Esophagus muscularis mucosa (tissue), 4 donors: ENCODE measurements at regions not wholly inside any gene's neighbourhood (a gene's known extent, or its start where the extent isn't known, plus 50 kb on each side); places are given as distances from the start of the nearest gene placed in this dataset.

Source experiments
- DNase-seq: peaks from one replicate; pipeline ENCODE4 v3.0.0-alpha.2; 2017; ENCODE audit errors: extremely low spot score
- H3K27ac ChIP-seq, 4 donors: fragments of 200-600 bp; sonication (generic); replicated peaks in 1 of 4; 1 replicate in 3 of 4; 2 replicates in 1 of 4; pipeline ENCODE4 v1.5.1; 2016 to 2019; ENCODE audit warnings: mild to moderate bottlenecking in 1 of 4
- H3K27me3 ChIP-seq, 4 donors: fragments of 200-600 bp; sonication (generic); one replicate each; pipeline versions ENCODE4 v1.5.1 to v1.6.0; 2016 to 2019
- H3K36me3 ChIP-seq, 4 donors: fragments of 200-600 bp; sonication (generic); one replicate each; pipeline ENCODE4 v1.5.1; 2016 to 2019
- H3K4me1 ChIP-seq, 4 donors: fragments of 200-600 bp; sonication (generic); one replicate each; pipeline ENCODE4 v1.5.1; 2016 to 2019
- H3K4me3 ChIP-seq, 4 donors: fragments of 200-600 bp; sonication (generic); 1 replicate in 2 of 4; 2 replicates in 2 of 4; pipeline ENCODE4 v1.5.1; 2016 to 2019; ENCODE audit warnings: mild to moderate bottlenecking in 4 of 4, moderate library complexity in 1 of 4
- H3K9me3 ChIP-seq, 4 donors: fragments of 200-600 bp; sonication (generic); 1 replicate in 3 of 4; 2 replicates in 1 of 4; pipeline ENCODE4 v1.5.1; 2016 to 2019
- EP300 ChIP-seq: sonication (generic); formaldehyde crosslinking; IDR thresholded peaks from one replicate; pipeline ENCODE4 v1.6.1; 2017; ENCODE audit warnings: antibody characterized with exemption
- POLR2A ChIP-seq: fragments of 450-650 bp; IDR thresholded peaks from one replicate; pipeline ENCODE4 v1.6.1; 2017; ENCODE audit warnings: antibody characterized with exemption, moderate library complexity, mild to moderate bottlenecking, low read depth
- POLR2AphosphoS5 ChIP-seq, 2 donors: sonication (generic); formaldehyde crosslinking; IDR thresholded peaks; one replicate each; pipeline ENCODE4 v1.6.1; 2017; ENCODE audit warnings: antibody characterized with exemption in 2 of 2
- whole genome bisulfite sequencing: methylation state at CpG from one replicate; pipeline ENCODE4 v1.1.5; 2018; 5-methylcytosine and 5-hydroxymethylcytosine counted together
- intact Hi-C: fragments of 100-400 bp; cut with DNase I; formaldehyde crosslinking; loops from one replicate; pipeline ENCODE4 v1.15.1; 2023
- TF ChIP-seq, protein P1 (sequence below), 3 experiments: fragments of 200-600 bp in 2 of 3; fragments of 450-650 bp in 1 of 3; sonication (generic) in 2 of 3; IDR thresholded peaks; one replicate each; pipeline ENCODE4 v1.5.1; 2017 to 2019; ENCODE audit warnings: antibody characterized with exemption in 3 of 3, mild to moderate bottlenecking in 2 of 3, moderate library complexity in 1 of 3

- intact Hi-C loops = no loop called here
- peaks cover 0 to 29% (median 0%) of the 10 kb centered on the region in 4 donors for H3K27me3 ChIP-seq
- WGBS = 77% methylated on average over 2 of the region's 2 CpGs
These were observed 76.5 kb downstream of the DHCR7 start for GRCh38 chr11:71371674-71372069.

DNA sequence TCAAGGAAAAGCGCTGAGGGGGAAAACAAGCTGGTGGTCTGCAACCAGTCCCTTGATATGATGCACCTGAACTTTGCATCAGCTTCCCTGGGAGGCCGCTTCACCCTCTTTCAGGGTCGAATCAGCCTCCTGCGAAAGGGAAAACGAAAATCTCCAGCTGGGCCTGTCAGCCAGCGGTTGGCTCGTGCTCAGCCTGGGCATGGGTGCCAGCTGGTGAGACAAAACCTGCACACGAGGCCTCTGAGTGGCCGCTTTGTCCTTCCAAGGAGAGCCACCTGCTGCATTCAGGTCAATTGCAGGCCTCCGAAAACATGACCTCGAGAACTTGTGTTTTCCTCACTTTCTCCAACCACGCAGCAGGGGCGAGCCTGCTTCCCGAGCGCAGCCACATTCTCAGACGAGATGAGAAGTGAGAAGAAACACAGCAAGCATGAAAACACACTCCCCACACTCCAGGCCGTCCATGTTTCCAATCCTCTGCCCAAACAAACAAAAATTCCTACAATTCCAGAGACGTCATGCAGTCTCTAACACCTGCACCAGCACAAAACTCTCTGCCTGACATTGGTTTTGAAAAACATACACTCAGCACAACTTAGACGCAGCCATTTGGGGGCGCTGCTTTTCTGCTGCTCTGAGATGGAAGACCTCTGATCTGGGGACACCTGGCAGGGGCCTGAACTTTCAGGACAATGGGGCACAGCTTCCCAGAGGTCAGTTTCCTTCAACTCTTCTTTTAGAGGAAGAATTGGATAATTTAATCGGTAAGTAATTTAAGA, 77.1 kb downstream of the DHCR7 start:
- Histone ChIP-seq H3K36me3 (no peaks in the 10 kb centered on the region), H3K4me3 (no peak overlapping the region), H3K27me3 (peaks cover 0 to 29% (median 0%) of the 10 kb centered on the region in 4 donors), H3K27ac (no peak overlapping the region), H3K4me1 (no peaks in the 10 kb centered on the region), H3K9me3 (no peaks in the 10 kb centered on the region)
- intact Hi-C loops = no loop called here
- 70% methylated on average over 21 of the region's 21 CpGs for WGBS
- TF ChIP-seq POLR2A = no peak
- DNase-seq = no peak

More at GRCh38 chr11:71371674-71372069, 76.5 kb downstream of the DHCR7 start:
- DNase-seq = no peak
- Histone ChIP-seq H3K4me3 (no peak overlapping the region), H3K36me3 (no peaks in the 10 kb centered on the region), H3K4me1 (no peaks in the 10 kb centered on the region), H3K27ac (no peak overlapping the region), H3K9me3 (no peaks in the 10 kb centered on the region)
- TF ChIP-seq, protein P1, sequence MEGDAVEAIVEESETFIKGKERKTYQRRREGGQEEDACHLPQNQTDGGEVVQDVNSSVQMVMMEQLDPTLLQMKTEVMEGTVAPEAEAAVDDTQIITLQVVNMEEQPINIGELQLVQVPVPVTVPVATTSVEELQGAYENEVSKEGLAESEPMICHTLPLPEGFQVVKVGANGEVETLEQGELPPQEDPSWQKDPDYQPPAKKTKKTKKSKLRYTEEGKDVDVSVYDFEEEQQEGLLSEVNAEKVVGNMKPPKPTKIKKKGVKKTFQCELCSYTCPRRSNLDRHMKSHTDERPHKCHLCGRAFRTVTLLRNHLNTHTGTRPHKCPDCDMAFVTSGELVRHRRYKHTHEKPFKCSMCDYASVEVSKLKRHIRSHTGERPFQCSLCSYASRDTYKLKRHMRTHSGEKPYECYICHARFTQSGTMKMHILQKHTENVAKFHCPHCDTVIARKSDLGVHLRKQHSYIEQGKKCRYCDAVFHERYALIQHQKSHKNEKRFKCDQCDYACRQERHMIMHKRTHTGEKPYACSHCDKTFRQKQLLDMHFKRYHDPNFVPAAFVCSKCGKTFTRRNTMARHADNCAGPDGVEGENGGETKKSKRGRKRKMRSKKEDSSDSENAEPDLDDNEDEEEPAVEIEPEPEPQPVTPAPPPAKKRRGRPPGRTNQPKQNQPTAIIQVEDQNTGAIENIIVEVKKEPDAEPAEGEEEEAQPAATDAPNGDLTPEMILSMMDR (IDR thresholded peaks at IDR 0.05) = no peak
- TF ChIP-seq EP300 = no peak
- no peak for TF ChIP-seq POLR2AphosphoS5 (IDR thresholded peaks at IDR 0.05)
- TF ChIP-seq POLR2A = no peak

- no CpG with 5 or more reads among the region's 6 CpGs for WGBS
- intact Hi-C loops = no loop called here
- no peaks in the 10 kb centered on the region for H3K36me3 ChIP-seq
- no peak overlapping the region for H3K4me3 ChIP-seq
- TF ChIP-seq EP300 = no peak
- TF ChIP-seq POLR2AphosphoS5 (IDR thresholded peaks at IDR 0.05) = no peak
- peaks cover 0 to 29% (median 0%) of the 10 kb centered on the region in 4 donors for H3K27me3 ChIP-seq
- no peaks in the 10 kb centered on the region for H3K4me1 ChIP-seq
- no peak overlapping the region for H3K27ac ChIP-seq
- DNase-seq = no peak
- H3K9me3 ChIP-seq = no peaks in the 10 kb centered on the region
These were observed 78.0 kb downstream of the DHCR7 start for GRCh38 chr11:71370020-71370747.

DNA sequence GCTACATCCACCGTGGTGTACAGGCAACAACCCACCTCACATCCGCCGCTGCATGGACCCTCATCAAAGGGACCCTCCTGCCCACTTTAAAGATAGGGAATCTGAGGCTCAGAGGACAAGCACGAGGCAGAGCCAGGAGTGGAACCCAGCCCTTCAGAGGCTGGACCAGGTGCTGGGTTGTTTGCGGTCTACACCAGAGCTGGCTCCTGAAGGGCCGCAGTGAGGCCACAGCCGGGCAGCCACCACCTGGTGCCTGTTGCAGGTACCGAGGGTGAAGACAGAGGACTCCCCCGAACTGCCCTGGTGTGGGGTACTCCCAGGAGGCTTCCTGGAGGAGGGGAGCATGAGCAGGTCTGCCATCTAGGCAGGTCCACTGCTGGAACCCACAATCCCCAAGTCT, 78.8 kb downstream of the DHCR7 start:
- Histone ChIP-seq H3K36me3 (no peaks in the 10 kb centered on the region), H3K4me1 (no peaks in the 10 kb centered on the region), H3K27ac (no peak overlapping the region), H3K4me3 (no peak overlapping the region), H3K27me3 (peaks cover 0 to 29% (median 0%) of the 10 kb centered on the region in 4 donors), H3K9me3 (no peaks in the 10 kb centered on the region)
- intact Hi-C loops = no loop called here
- no peak for DNase-seq
- WGBS = 88% methylated on average over 5 of the region's 9 CpGs
- no peak for TF ChIP-seq POLR2AphosphoS5 (IDR thresholded peaks at IDR 0.05)
- TF ChIP-seq, protein P1 (IDR thresholded peaks at IDR 0.05) = no peak
- no peak for TF ChIP-seq POLR2A
- no peak for TF ChIP-seq EP300

DNA sequence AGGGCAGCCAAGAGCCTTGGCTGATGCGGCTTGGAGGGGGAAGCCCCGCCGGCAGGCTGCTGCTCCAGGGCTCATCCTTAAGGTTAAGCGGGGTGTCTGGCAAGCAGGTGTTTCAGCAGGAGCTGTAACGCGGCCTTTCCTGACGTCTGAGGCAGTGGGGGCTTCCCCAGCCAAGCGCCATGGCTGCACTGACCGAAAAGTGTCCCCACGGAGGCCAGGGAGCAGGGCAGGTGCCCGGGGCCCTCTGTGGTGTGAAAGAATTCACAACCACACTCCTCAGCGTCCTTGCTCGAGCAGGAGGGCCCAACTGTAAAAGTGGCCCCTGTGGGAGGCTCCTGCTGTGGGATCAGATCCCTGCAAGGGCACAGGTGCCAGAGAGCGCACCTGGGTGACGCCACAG, 79.2 kb downstream of the DHCR7 start:
- intact Hi-C loops = no loop called here
- WGBS = no CpG with 5 or more reads among the region's 15 CpGs
- Histone ChIP-seq H3K27ac (no peak overlapping the region), H3K4me3 (no peak overlapping the region), H3K27me3 (peaks cover 0 to 29% (median 0%) of the 10 kb centered on the region in 4 donors), H3K36me3 (no peaks in the 10 kb centered on the region), H3K4me1 (no peaks in the 10 kb centered on the region), H3K9me3 (no peaks in the 10 kb centered on the region)
- TF ChIP-seq POLR2AphosphoS5 (IDR thresholded peaks at IDR 0.05) (no peak), EP300 (no peak), POLR2A (no peak)
- TF ChIP-seq, protein P1 (IDR thresholded peaks at IDR 0.05) = no peak
- DNase-seq = no peak
